GM21786 (cell line): ENCODE measurements at regions not wholly inside any gene's neighbourhood (a gene's known extent, or its start where the extent isn't known, plus 50 kb on each side); places are given as distances from the start of the nearest gene placed in this dataset.

Experiments
- ATAC-seq: cut with Tn5 transposase; IDR thresholded peaks from one replicate; pipeline ENCODE4 v1.9.1; 2021; ENCODE audit not compliant: unreplicated experiment

GRCh38 chr18:54531402-54532065, 59.5 kb upstream of the DYNAP start:
- ATAC-seq: no peak

DNA sequence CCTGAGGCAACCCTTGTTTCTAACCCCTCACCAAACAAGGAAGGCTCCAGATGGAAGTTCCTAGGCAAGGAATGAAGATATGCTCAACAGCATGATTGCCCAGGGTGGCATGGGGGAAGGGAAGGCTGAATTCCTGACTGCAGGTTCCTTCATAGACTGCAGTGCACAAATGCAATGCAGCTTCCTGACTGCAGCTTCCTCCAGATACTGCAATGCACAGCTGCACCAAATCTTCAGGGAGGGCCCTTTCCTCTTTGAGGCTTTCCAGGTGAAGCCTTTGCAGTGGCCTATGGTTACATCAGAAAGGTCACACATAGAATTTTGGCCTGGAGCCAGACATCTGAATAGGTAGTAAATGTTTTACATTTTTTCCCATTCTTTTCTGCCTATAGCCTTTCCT, 58.8 kb upstream of the DYNAP start:
- ATAC-seq: no peak

DNA sequence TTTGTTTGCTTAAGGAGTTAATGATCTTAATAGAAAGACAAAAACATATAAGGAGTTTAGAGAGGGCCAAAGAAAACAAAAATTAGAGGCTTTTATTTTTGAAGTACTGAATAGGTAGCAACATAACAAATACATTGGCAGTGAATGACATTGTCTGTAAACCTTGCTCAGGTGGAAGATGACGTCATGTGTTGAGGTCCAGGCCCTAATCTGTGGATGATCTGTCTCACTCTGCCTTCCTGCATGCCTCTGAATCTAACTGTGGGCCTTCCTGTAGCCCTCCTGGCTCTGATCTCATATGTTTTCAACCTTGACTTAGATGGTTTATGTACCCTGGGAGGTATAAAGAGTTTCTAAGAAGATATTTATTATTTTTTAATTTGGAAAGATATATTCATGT, 58.1 kb upstream of the DYNAP start:
- ATAC-seq: no peak
